ENCODE measurements at regions not wholly inside any gene's neighbourhood (a gene's known extent, or its start where the extent isn't known, plus 50 kb on each side); places are given as distances from the start of the nearest gene placed in this dataset. TPM values are rescaled to one million over a fixed set of nuclear protein-coding genes. Genes with fewer than 3 reads are reported as not detected.
"Not testable (repeated sequence)": the region's sequence is repeated elsewhere in the genome, so short reads cannot be mapped to it uniquely, and the experiment has no call there.

GRCh38 chr1:79152-79551 is 372.3 kb downstream of the OR4F29 start:
- H3K9me3 Mint-ChIP-seq; H3K4me1 Mint-ChIP-seq (ENCODE audit: low read depth); H3K36me3 Mint-ChIP-seq (ENCODE audit: low read depth); CTCF ChIA-PET; H3K4me3 Mint-ChIP-seq; intact Hi-C loops (cut with micrococcal nuclease); DNase-seq; H3K27me3 Mint-ChIP-seq (ENCODE audit: low read depth); H3K27ac Mint-ChIP-seq: not testable (repeated sequence)

DNA sequence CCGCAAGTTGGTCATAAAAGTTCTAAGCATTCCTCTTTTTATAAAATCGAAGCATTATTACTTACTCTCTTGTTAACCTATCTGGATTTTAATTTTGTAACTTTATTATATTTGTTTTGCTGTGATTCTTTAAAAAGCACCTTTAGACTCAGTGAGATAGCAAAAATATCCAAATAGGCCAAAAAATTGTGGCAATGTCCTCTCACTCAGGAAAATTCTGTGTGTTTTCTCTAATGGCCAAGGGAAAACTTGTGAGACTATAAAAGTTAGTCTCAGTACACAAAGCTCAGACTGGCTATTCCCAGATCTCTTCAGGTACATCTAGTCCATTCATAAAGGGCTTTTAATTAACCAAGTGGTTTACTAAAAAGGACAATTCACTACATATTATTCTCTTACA is 386.4 kb downstream of the OR4F29 start, which contains the start of gene OR4F5:
Gene OR4F5 (plus strand): TSS at position 301 of the 400 bp plus-strand sequence.
- H3K4me1 Mint-ChIP-seq (ENCODE audit: low read depth); H3K9me3 Mint-ChIP-seq; H3K4me3 Mint-ChIP-seq; H3K36me3 Mint-ChIP-seq (ENCODE audit: low read depth); intact Hi-C loops (cut with micrococcal nuclease); H3K27me3 Mint-ChIP-seq (ENCODE audit: low read depth); H3K27ac Mint-ChIP-seq; DNase-seq; CTCF ChIA-PET: not testable (repeated sequence)

DNA sequence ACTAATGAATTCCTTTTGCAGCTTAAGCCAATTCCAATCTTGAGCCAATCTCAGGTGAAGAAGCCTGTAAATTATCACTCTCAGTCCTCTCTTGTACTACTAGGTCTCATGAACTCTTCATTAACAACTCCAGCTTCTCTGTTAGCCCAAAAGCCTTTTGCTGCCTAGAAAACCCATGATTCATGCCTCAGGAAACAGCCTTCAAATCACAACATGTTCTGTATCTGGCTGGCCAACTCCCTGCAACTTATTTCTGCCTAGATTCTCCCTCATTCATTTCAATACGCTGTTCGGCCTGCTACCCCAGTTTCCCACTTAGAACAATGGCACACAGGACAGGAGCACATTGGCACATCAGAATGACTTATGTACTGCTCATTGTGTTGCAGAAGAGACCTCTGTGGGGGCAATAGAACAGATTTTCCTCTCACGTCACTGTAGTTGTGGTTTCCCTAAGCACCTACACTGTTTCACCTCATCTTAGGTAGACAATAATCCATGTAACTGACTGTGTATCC is 395.4 kb downstream of the OR4F29 start:
- H3K4me1 Mint-ChIP-seq (ENCODE audit: low read depth); H3K9me3 Mint-ChIP-seq; H3K27me3 Mint-ChIP-seq (ENCODE audit: low read depth); H3K27ac Mint-ChIP-seq; DNase-seq; CTCF ChIA-PET; H3K36me3 Mint-ChIP-seq (ENCODE audit: low read depth); intact Hi-C loops (cut with micrococcal nuclease); H3K4me3 Mint-ChIP-seq: not testable (repeated sequence)

DNA sequence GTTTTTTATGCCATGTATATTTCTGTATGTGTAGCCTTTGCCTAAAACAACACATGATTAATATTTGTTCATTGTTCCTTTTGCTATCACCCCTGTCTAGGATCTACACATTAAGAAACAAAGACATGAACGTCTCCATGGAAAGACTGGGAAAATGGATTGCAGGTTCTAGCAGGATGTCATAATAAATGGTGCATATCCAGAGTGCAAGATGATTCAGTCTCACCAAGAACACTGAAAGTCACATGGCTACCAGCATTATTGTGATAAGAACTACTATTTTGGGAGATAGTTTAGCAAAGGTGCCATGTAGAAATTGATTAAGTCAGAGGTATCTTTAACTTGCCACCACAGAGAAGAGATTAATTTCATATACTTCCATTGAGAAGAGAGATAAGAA is 398.3 kb downstream of the OR4F29 start:
- intact Hi-C loops (cut with micrococcal nuclease); H3K27ac Mint-ChIP-seq; H3K4me3 Mint-ChIP-seq; H3K27me3 Mint-ChIP-seq (ENCODE audit: low read depth); H3K9me3 Mint-ChIP-seq; DNase-seq; CTCF ChIA-PET; H3K4me1 Mint-ChIP-seq (ENCODE audit: low read depth); H3K36me3 Mint-ChIP-seq (ENCODE audit: low read depth): not testable (repeated sequence)

DNA sequence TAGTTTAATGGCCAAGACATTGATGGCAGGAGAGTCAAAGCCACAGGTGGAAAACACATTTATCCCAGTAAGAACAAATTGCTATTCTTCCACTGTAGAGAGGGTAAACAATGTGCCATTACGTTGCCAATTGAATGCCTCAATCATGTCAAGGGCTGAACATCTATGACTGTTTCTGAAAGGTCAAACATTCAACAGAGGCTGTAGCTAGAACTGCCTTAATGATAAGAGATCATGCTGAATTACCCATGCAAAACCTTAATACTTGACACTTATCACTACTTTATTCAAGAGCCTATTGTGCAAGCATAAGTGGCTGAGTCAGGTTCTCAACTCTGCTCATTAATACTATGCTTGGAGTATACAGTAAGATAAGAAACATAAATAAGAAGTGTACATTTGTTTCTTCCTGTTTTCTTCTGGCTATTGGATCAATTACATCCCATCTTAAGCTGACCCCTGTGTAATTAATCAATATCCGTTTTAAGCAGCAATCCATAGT is 409.5 kb downstream of the OR4F29 start:
- H3K4me3 Mint-ChIP-seq; DNase-seq; CTCF ChIA-PET; H3K27me3 Mint-ChIP-seq (ENCODE audit: low read depth); H3K9me3 Mint-ChIP-seq; H3K4me1 Mint-ChIP-seq (ENCODE audit: low read depth); intact Hi-C loops (cut with micrococcal nuclease); H3K27ac Mint-ChIP-seq; H3K36me3 Mint-ChIP-seq (ENCODE audit: low read depth): not testable (repeated sequence)

DNA sequence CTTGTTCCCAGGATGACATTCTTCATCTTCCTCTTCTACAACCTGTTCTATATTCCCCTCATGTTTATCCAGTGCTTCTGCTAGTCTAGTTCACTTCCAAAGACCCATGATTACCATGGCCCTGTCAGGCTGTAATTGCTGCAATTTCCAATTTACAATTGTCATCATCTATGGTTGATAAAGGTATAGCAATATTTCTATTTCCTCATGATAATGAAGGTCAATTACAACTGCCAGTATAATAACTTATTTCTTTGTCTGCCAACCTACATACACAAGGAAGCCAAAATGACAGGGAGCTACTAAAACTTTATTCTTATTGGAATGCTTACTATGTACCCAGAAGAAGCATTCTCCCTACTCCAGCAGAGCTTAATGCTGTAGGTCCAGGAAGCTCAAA is 410.3 kb downstream of the OR4F29 start:
- H3K27me3 Mint-ChIP-seq (ENCODE audit: low read depth); H3K4me3 Mint-ChIP-seq; CTCF ChIA-PET; H3K27ac Mint-ChIP-seq; DNase-seq; H3K9me3 Mint-ChIP-seq; H3K4me1 Mint-ChIP-seq (ENCODE audit: low read depth); intact Hi-C loops (cut with micrococcal nuclease); H3K36me3 Mint-ChIP-seq (ENCODE audit: low read depth): not testable (repeated sequence)

- CTCF ChIA-PET = not testable (repeated sequence)
Measured at GRCh38 chr1:29183-29582, 422.3 kb downstream of the OR4F29 start.

DNA sequence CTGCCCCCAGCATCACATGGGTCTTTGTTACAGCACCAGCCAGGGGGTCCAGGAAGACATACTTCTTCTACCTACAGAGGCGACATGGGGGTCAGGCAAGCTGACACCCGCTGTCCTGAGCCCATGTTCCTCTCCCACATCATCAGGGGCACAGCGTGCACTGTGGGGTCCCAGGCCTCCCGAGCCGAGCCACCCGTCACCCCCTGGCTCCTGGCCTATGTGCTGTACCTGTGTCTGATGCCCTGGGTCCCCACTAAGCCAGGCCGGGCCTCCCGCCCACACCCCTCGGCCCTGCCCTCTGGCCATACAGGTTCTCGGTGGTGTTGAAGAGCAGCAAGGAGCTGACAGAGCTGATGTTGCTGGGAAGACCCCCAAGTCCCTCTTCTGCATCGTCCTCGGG is 434.2 kb downstream of the OR4F29 start:
- DNase-seq = peak; percentile 4

More at GRCh38 chr1:29183-29582, 422.3 kb downstream of the OR4F29 start:
- DNase-seq; H3K4me3 Mint-ChIP-seq; H3K4me1 Mint-ChIP-seq (ENCODE audit: low read depth); H3K27ac Mint-ChIP-seq; H3K9me3 Mint-ChIP-seq; H3K27me3 Mint-ChIP-seq (ENCODE audit: low read depth); H3K36me3 Mint-ChIP-seq (ENCODE audit: low read depth); intact Hi-C loops (cut with micrococcal nuclease): not testable (repeated sequence)

GRCh38 chr1:16025-16424 is 435.5 kb downstream of the OR4F29 start:
- H3K36me3 Mint-ChIP-seq (ENCODE audit: low read depth); H3K4me3 Mint-ChIP-seq; H3K4me1 Mint-ChIP-seq (ENCODE audit: low read depth); H3K9me3 Mint-ChIP-seq; intact Hi-C loops (cut with micrococcal nuclease); H3K27me3 Mint-ChIP-seq (ENCODE audit: low read depth); CTCF ChIA-PET; H3K27ac Mint-ChIP-seq: not testable (repeated sequence)
- peak; percentile 7 for DNase-seq

More for the DNA sequence above, 434.2 kb downstream of the OR4F29 start:
- H3K9me3 Mint-ChIP-seq; H3K36me3 Mint-ChIP-seq (ENCODE audit: low read depth); CTCF ChIA-PET; H3K4me3 Mint-ChIP-seq; H3K27me3 Mint-ChIP-seq (ENCODE audit: low read depth); H3K27ac Mint-ChIP-seq; H3K4me1 Mint-ChIP-seq (ENCODE audit: low read depth); intact Hi-C loops (cut with micrococcal nuclease): not testable (repeated sequence)

DNA sequence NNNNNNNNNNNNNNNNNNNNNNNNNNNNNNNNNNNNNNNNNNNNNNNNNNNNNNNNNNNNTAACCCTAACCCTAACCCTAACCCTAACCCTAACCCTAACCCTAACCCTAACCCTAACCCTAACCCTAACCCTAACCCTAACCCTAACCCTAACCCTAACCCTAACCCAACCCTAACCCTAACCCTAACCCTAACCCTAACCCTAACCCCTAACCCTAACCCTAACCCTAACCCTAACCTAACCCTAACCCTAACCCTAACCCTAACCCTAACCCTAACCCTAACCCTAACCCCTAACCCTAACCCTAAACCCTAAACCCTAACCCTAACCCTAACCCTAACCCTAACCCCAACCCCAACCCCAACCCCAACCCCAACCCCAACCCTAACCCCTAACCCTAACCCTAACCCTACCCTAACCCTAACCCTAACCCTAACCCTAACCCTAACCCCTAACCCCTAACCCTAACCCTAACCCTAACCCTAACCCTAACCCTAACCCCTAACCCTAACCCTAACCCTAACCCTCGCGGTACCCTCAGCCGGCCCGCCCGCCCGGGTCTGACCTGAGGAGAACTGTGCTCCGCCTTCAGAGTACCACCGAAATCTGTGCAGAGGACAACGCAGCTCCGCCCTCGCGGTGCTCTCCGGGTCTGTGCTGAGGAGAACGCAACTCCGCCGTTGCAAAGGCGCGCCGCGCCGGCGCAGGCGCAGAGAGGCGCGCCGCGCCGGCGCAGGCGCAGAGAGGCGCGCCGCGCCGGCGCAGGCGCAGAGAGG is 441.3 kb downstream of the OR4F29 start:
- H3K4me1 Mint-ChIP-seq (ENCODE audit: low read depth); H3K27ac Mint-ChIP-seq; H3K9me3 Mint-ChIP-seq; H3K4me3 Mint-ChIP-seq; intact Hi-C loops (cut with micrococcal nuclease); CTCF ChIA-PET; H3K27me3 Mint-ChIP-seq (ENCODE audit: low read depth); H3K36me3 Mint-ChIP-seq (ENCODE audit: low read depth): not testable (repeated sequence)
- peak; percentile 24 for DNase-seq

Small RNAs in the stretch of these regions (microRNA-seq; reads per million reads assigned to microRNA genes)
- gene MIR6859-1 (ENCODE audit: borderline microRNAs expressed, borderline replicate concordance) (not detected), gene MIR6859-2 (ENCODE audit: borderline microRNAs expressed, borderline replicate concordance) (not detected)

All from activated naive CD4-positive, alpha-beta T cell treated with anti-CD3 and anti-CD28 coated beads for 36 hours (primary cell).